GM12878 (cell line): ENCODE measurements at regions not wholly inside any gene's neighbourhood (a gene's known extent, or its start where the extent isn't known, plus 50 kb on each side); places are given as distances from the start of the nearest gene placed in this dataset.

Experiments used
- ATAC-seq: fragments of 200-7000 bp; cut with Tn5 transposase; 3 replicates; pipeline ENCODE4 v1.9.1; 2020; ENCODE audit warnings: mild to moderate bottlenecking, moderate library complexity
- BruUV-seq: library from RNA; stranded (reverse); fragments of 400-500 nt; replicated peaks from 2 replicates; lab custom pipeline; 2021; lab: Mats Ljungman, UMichigan
- CTCF ChIA-PET: fragments of 300-600 bp; sonication (Branson Sonifier 250); formaldehyde crosslinking; extraction: SDS; loops from one replicate; lab custom pipeline; 2021; ENCODE audit warnings: inconsistent platforms; lab: Yijun Ruan, JAX
- POLR2A ChIA-PET: fragments of 350-600 bp; formaldehyde crosslinking; extraction: SDS; loops from one replicate; lab custom pipeline; 2021; ENCODE audit warnings: inconsistent platforms; lab: Charles Lee
- RAD21 ChIA-PET: fragments of 300-600 bp; sonication (Branson Sonifier 250); formaldehyde crosslinking; loops from one replicate; lab custom pipeline; 2023; ENCODE audit warnings: antibody characterized with exemption; ENCODE audit not compliant: unreplicated experiment; lab: Charles Lee
- SMC1A ChIA-PET: fragments of 300-600 bp; sonication (Branson Sonifier 250); formaldehyde crosslinking; loops from one replicate; lab custom pipeline; 2023; ENCODE audit not compliant: unreplicated experiment, uncharacterized antibody; lab: Charles Lee
- DNase-seq: peaks from one replicate; pipeline ENCODE4 v3.0.0-alpha.2; 2011; ENCODE audit warnings: low read depth, low spot score
- FAIRE-seq: peaks from 3 replicates; lab custom pipeline; 2011; peaks lifted over from hg19 to GRCh38; lab: Jason Lieb, UNC
- H2AFZ ChIP-seq: 2 replicates; pipeline ENCODE4 v1.6.0; 2011; ENCODE audit warnings: low read depth, low read length, control low read depth; ENCODE audit not compliant: control insufficient read depth
- H3K27ac ChIP-seq: 2 replicates; pipeline ENCODE4 v1.5.1; 2011; ENCODE audit warnings: control low read depth; ENCODE audit not compliant: control insufficient read depth, insufficient read depth
- H3K27me3 ChIP-seq, 2 experiments: replicated peaks in 1 of 2; 2 replicates each; pipeline versions ENCODE4 v1.6.0 to v1.6.1; 2011; ENCODE audit warnings: low read length in 1 of 2; ENCODE audit not compliant: control insufficient read depth in 2 of 2, insufficient read depth in 2 of 2
- H3K36me3 ChIP-seq, 2 experiments: 2 replicates each; pipeline ENCODE4 v1.5.1; 2011; ENCODE audit warnings: low read length in 1 of 2; ENCODE audit not compliant: control insufficient read depth in 2 of 2, insufficient read depth in 2 of 2
- H3K4me1 ChIP-seq: 2 replicates; pipeline ENCODE4 v1.6.1; 2011; ENCODE audit warnings: mild to moderate bottlenecking, low read length, moderate library complexity, mixed read lengths; ENCODE audit not compliant: control insufficient read depth, insufficient read depth
- H3K4me2 ChIP-seq: 2 replicates; pipeline ENCODE4 v1.6.0; 2011; ENCODE audit warnings: control low read depth; ENCODE audit not compliant: control insufficient read depth, insufficient read depth
- H3K4me3 ChIP-seq: fragments of 200-600 bp; sonication (generic); 2 replicates; pipeline ENCODE4 v1.5.1; 2016
- H3K79me2 ChIP-seq: 2 replicates; pipeline ENCODE4 v1.6.0; 2011; ENCODE audit warnings: low read length; ENCODE audit not compliant: control insufficient read depth, insufficient read depth
- H3K9ac ChIP-seq: 2 replicates; pipeline ENCODE4 v1.8.0; 2011; ENCODE audit warnings: low read length, control low read depth, mixed read lengths; ENCODE audit not compliant: control insufficient read depth, insufficient read depth
- H3K9me3 ChIP-seq: replicated peaks from 3 replicates; pipeline ENCODE4 v1.5.1; 2011; ENCODE audit warnings: mild to moderate bottlenecking, low read length; ENCODE audit not compliant: control insufficient read depth, insufficient read depth
- H4K20me1 ChIP-seq: 2 replicates; pipeline ENCODE4 v1.6.0; 2011; ENCODE audit not compliant: control insufficient read depth, insufficient read depth
- BCL3 ChIP-seq: IDR thresholded peaks from 2 replicates; pipeline ENCODE4 v1.6.1; 2011; ENCODE audit warnings: borderline replicate concordance, low read depth, mild to moderate bottlenecking, moderate library complexity, low read length; ENCODE audit not compliant: insufficient read depth, poor library complexity, severe bottlenecking
- BRCA1 ChIP-seq: IDR thresholded peaks from 2 replicates; pipeline ENCODE4 v1.6.1; 2011; ENCODE audit warnings: low read depth, low read length, improper control_type of control experiment
- CEBPB ChIP-seq, 2 experiments: fragments of 150-350 bp in 1 of 2; IDR thresholded peaks; 2 replicates each; pipeline ENCODE4 v1.6.1; 2012 to 2014; ENCODE audit warnings: low read depth in 2 of 2, low read length in 2 of 2, borderline replicate concordance in 1 of 2, inconsistent platforms in 1 of 2
- CHD4 ChIP-seq: fragments of 200-600 bp; sonication (generic); IDR thresholded peaks from 2 replicates; pipeline ENCODE4 v1.6.1; 2016; ENCODE audit warnings: mild to moderate bottlenecking
- CREM ChIP-seq: IDR thresholded peaks from 2 replicates; pipeline ENCODE4 v1.6.1; 2014; ENCODE audit warnings: antibody characterized with exemption, low read depth
- CUX1 ChIP-seq: IDR thresholded peaks from 2 replicates; pipeline ENCODE4 v1.6.1; 2012; ENCODE audit warnings: improper control_type of control experiment, low read depth, low read length; ENCODE audit not compliant: insufficient replicate concordance
- HCFC1 ChIP-seq: fragments of 150-350 bp; IDR thresholded peaks from 2 replicates; pipeline ENCODE4 v1.6.1; 2014; ENCODE audit warnings: low read length
- IRF4 ChIP-seq: IDR thresholded peaks from 2 replicates; pipeline ENCODE4 v1.6.1; 2011; ENCODE audit warnings: low read depth, low read length
- KDM1A ChIP-seq: fragments of 200-600 bp; sonication (generic); IDR thresholded peaks from 2 replicates; pipeline ENCODE4 v1.6.1; 2016; ENCODE audit warnings: borderline replicate concordance
- MTA2 ChIP-seq: fragments of 450-650 bp; IDR thresholded peaks from 2 replicates; pipeline ENCODE4 v1.6.1; 2016; ENCODE audit warnings: low read depth, mild to moderate bottlenecking, moderate library complexity
- RBBP5 ChIP-seq: fragments of 200-600 bp; sonication (generic); conservative IDR thresholded peaks from 2 replicates; pipeline ENCODE4 v1.6.1; 2016
- TCF3 ChIP-seq: IDR thresholded peaks from 2 replicates; pipeline ENCODE4 v1.6.1; 2012; ENCODE audit warnings: low read depth, mild to moderate bottlenecking, low read length, borderline replicate concordance; ENCODE audit not compliant: insufficient read depth
- ZNF274 ChIP-seq: IDR thresholded peaks from one replicate; pipeline ENCODE4 v1.8.0; 2011; ENCODE audit not compliant: insufficient read length, insufficient read depth
- WGBS: methylation state at CpG from one replicate; pipeline ENCODE4 v1.1.6; 2016; ENCODE audit warnings: low lambda C conversion rate; ENCODE audit not compliant: insufficient replicate concordance, insufficient coverage; ENCODE audit errors: missing lambda C conversion rate; 5-methylcytosine and 5-hydroxymethylcytosine counted together
- in situ Hi-C: fragments of 300-500 bp; cut with MboI; formaldehyde crosslinking; loops from 9 replicates; pipeline ENCODE4 v1.14.3; 2018; ENCODE audit warnings: mixed read lengths
- intact Hi-C: fragments of 100-400 bp; cut with micrococcal nuclease; formaldehyde crosslinking; loops from one replicate; pipeline ENCODE4 v1.14.2; 2022; ENCODE audit not compliant: unreplicated experiment

- Histone ChIP-seq H4K20me1 (no peaks in the 10 kb centered on the region), H2AFZ (no peak overlapping the region), H3K79me2 (no peaks in the 10 kb centered on the region), H3K4me2 (no peak overlapping the region), H3K4me3 (no peak overlapping the region), H3K36me3 (no peaks in the 10 kb centered on the region), H3K4me1 (0 out of 2 replicates have a peak, but pooled peaks cover 3% of the 10 kb centered on the region), H3K9ac (no peak overlapping the region), H3K27me3 (no peaks in the 10 kb centered on the region), H3K9me3 (no peaks in the 10 kb centered on the region), H3K27ac (no peak overlapping the region)
- WGBS = 0% methylated on average over 1 of the region's 1 CpG
- ChIA-PET POLR2A (no interaction called here), RAD21 (interaction anchor here (1.0 kb wide), 2 partner anchors 15 to 134 kb away, joined by 3 to 4 read pairs; no protein-coding TSS in a partner anchor), CTCF (no interaction called here), SMC1A (interaction anchor here (1.1 kb wide), 1 partner anchor 23 kb away, joined by 3 read pairs; no protein-coding TSS in a partner anchor)
- FAIRE-seq (no peak), DNase-seq (no peak), ATAC-seq (peak; percentile 54)
- intact Hi-C loops = no loop called here
- in situ Hi-C loops = no loop called here
- no TSS peak for BruUV-seq
- TF ChIP-seq ZNF274 (no peak), HCFC1 (no peak), CUX1 (peak; percentile 26), MTA2 (peak; percentile 61; the same call in 1 of the 2 replicates), IRF4 (no peak), CHD4 (no peak), BCL3 (no peak), CREM (no peak), KDM1A (no peak), RBBP5 (no peak), BRCA1 (no peak), TCF3 (no peak), CEBPB (IDR thresholded peaks at IDR 0.05; ENCODE audit: borderline replicate concordance in 1 of 2, low read depth in 2 of 2, low read length in 2 of 2) (no peak)
These were observed 346.6 kb downstream of the ZNF326 start for GRCh38 chr1:90341516-90341915.
